ENCODE measurements at regions not wholly inside any gene's neighbourhood (a gene's known extent, or its start where the extent isn't known, plus 50 kb on each side); places are given as distances from the start of the nearest gene placed in this dataset.

- H3K9ac ChIP-seq (ENCODE audit: low read depth, low read length), result no peak overlapping the region
- H3K9me3 ChIP-seq (ENCODE audit: control insufficient read depth, insufficient read depth, low read length), result no peaks in the 10 kb centered on the region
- H3K36me3 ChIP-seq (ENCODE audit: insufficient read depth, low read length), result no peaks in the 10 kb centered on the region
- peaks cover 3% of the 10 kb centered on the region; the same call in 1 of the 2 replicates for H3K4me1 ChIP-seq (ENCODE audit: insufficient read depth, low read length)
Measured at GRCh38 chr4:173696011-173696410, 166.0 kb upstream of the HAND2 start.

GRCh38 chr4:173685831-173686210, 155.8 kb upstream of the HAND2 start:
- no peak overlapping the region for H3K9ac ChIP-seq (ENCODE audit: low read depth, low read length)
- no peaks in the 10 kb centered on the region for H3K4me1 ChIP-seq (ENCODE audit: insufficient read depth, low read length)
- no peaks in the 10 kb centered on the region; the same call in 1 of the 2 replicates for H3K9me3 ChIP-seq (ENCODE audit: control insufficient read depth, insufficient read depth, low read length)
- no peaks in the 10 kb centered on the region for H3K36me3 ChIP-seq (ENCODE audit: insufficient read depth, low read length)

- H3K9ac ChIP-seq (ENCODE audit: low read depth, low read length), result no peak overlapping the region
- H3K9me3 ChIP-seq (ENCODE audit: control insufficient read depth, insufficient read depth, low read length), result no peaks in the 10 kb centered on the region; the same call in 1 of the 2 replicates
- H3K36me3 ChIP-seq (ENCODE audit: insufficient read depth, low read length), result no peaks in the 10 kb centered on the region
- H3K4me1 ChIP-seq (ENCODE audit: insufficient read depth, low read length), result no peaks in the 10 kb centered on the region
Measured at GRCh38 chr4:173685165-173685830, 155.3 kb upstream of the HAND2 start.

GRCh38 chr4:173684223-173684622, 154.2 kb upstream of the HAND2 start:
- Histone ChIP-seq H3K9ac (ENCODE audit: low read depth, low read length) (no peak overlapping the region), H3K9me3 (ENCODE audit: control insufficient read depth, insufficient read depth, low read length) (no peaks in the 10 kb centered on the region; the same call in 1 of the 2 replicates), H3K4me1 (ENCODE audit: insufficient read depth, low read length) (no peaks in the 10 kb centered on the region), H3K36me3 (ENCODE audit: insufficient read depth, low read length) (no peaks in the 10 kb centered on the region)

- Histone ChIP-seq H3K36me3 (ENCODE audit: insufficient read depth, low read length) (no peaks in the 10 kb centered on the region), H3K9me3 (ENCODE audit: control insufficient read depth, insufficient read depth, low read length) (no peaks in the 10 kb centered on the region; the same call in 1 of the 2 replicates), H3K9ac (ENCODE audit: low read depth, low read length) (no peak overlapping the region), H3K4me1 (ENCODE audit: insufficient read depth, low read length) (no peaks in the 10 kb centered on the region)
Measured at GRCh38 chr4:173682609-173683008, 152.6 kb upstream of the HAND2 start.

GRCh38 chr4:173680278-173680677, 150.2 kb upstream of the HAND2 start:
- H3K36me3 ChIP-seq (ENCODE audit: insufficient read depth, low read length), result no peaks in the 10 kb centered on the region
- H3K9me3 ChIP-seq (ENCODE audit: control insufficient read depth, insufficient read depth, low read length), result no peaks in the 10 kb centered on the region
- no peaks in the 10 kb centered on the region for H3K4me1 ChIP-seq (ENCODE audit: insufficient read depth, low read length)
- no peak overlapping the region for H3K9ac ChIP-seq (ENCODE audit: low read depth, low read length)

- Histone ChIP-seq H3K9ac (ENCODE audit: low read depth, low read length) (no peak overlapping the region), H3K4me1 (ENCODE audit: insufficient read depth, low read length) (no peaks in the 10 kb centered on the region), H3K9me3 (ENCODE audit: control insufficient read depth, insufficient read depth, low read length) (no peaks in the 10 kb centered on the region; the same call in 1 of the 2 replicates), H3K36me3 (ENCODE audit: insufficient read depth, low read length) (no peaks in the 10 kb centered on the region)
Measured at GRCh38 chr4:173675446-173675845, 145.4 kb upstream of the HAND2 start.

GRCh38 chr4:173669460-173670179, 139.6 kb upstream of the HAND2 start:
- no peaks in the 10 kb centered on the region for H3K4me1 ChIP-seq (ENCODE audit: insufficient read depth, low read length)
- H3K36me3 ChIP-seq (ENCODE audit: insufficient read depth, low read length), result no peaks in the 10 kb centered on the region
- no peak overlapping the region for H3K9ac ChIP-seq (ENCODE audit: low read depth, low read length)

GRCh38 chr4:173661001-173661400, 131.0 kb upstream of the HAND2 start:
- H3K36me3 ChIP-seq (ENCODE audit: insufficient read depth, low read length), result no peaks in the 10 kb centered on the region
- no peak overlapping the region for H3K9ac ChIP-seq (ENCODE audit: low read depth, low read length)
- no peaks in the 10 kb centered on the region for H3K4me1 ChIP-seq (ENCODE audit: insufficient read depth, low read length)
- no peaks in the 10 kb centered on the region for H3K9me3 ChIP-seq (ENCODE audit: control insufficient read depth, insufficient read depth, low read length)

More at GRCh38 chr4:173669460-173670179, 139.6 kb upstream of the HAND2 start:
- H3K9me3 ChIP-seq (ENCODE audit: control insufficient read depth, insufficient read depth, low read length), result no peaks in the 10 kb centered on the region; the same call in 1 of the 2 replicates

- H3K4me1 ChIP-seq (ENCODE audit: insufficient read depth, low read length), result no peaks in the 10 kb centered on the region
- H3K9me3 ChIP-seq (ENCODE audit: control insufficient read depth, insufficient read depth, low read length), result no peaks in the 10 kb centered on the region
- H3K36me3 ChIP-seq (ENCODE audit: insufficient read depth, low read length), result no peaks in the 10 kb centered on the region
- H3K9ac ChIP-seq (ENCODE audit: low read depth, low read length), result no peak overlapping the region
Measured at GRCh38 chr4:173656898-173657297, 126.9 kb upstream of the HAND2 start.

GRCh38 chr4:173652283-173652931, 122.4 kb upstream of the HAND2 start:
- H3K36me3 ChIP-seq (ENCODE audit: insufficient read depth, low read length), result no peaks in the 10 kb centered on the region
- H3K9ac ChIP-seq (ENCODE audit: low read depth, low read length), result no peak overlapping the region

GRCh38 chr4:173651651-173652282, 121.7 kb upstream of the HAND2 start:
- H3K36me3 ChIP-seq (ENCODE audit: insufficient read depth, low read length), result no peaks in the 10 kb centered on the region
- no peaks in the 10 kb centered on the region for H3K4me1 ChIP-seq (ENCODE audit: insufficient read depth, low read length)
- H3K9me3 ChIP-seq (ENCODE audit: control insufficient read depth, insufficient read depth, low read length), result no peaks in the 10 kb centered on the region
- no peak overlapping the region for H3K9ac ChIP-seq (ENCODE audit: low read depth, low read length)

More at GRCh38 chr4:173652283-173652931, 122.4 kb upstream of the HAND2 start:
- Histone ChIP-seq H3K9me3 (ENCODE audit: control insufficient read depth, insufficient read depth, low read length) (no peaks in the 10 kb centered on the region), H3K4me1 (ENCODE audit: insufficient read depth, low read length) (no peaks in the 10 kb centered on the region)

- H3K9me3 ChIP-seq (ENCODE audit: control insufficient read depth, insufficient read depth, low read length), result no peaks in the 10 kb centered on the region
- H3K4me1 ChIP-seq (ENCODE audit: insufficient read depth, low read length), result no peaks in the 10 kb centered on the region; the same call in 1 of the 2 replicates
- no peaks in the 10 kb centered on the region for H3K36me3 ChIP-seq (ENCODE audit: insufficient read depth, low read length)
- H3K9ac ChIP-seq (ENCODE audit: low read depth, low read length), result no peak overlapping the region
Measured at GRCh38 chr4:173647902-173648301, 117.9 kb upstream of the HAND2 start.

GRCh38 chr4:173642509-173642908, 112.5 kb upstream of the HAND2 start:
- Histone ChIP-seq H3K9me3 (ENCODE audit: control insufficient read depth, insufficient read depth, low read length) (no peaks in the 10 kb centered on the region), H3K9ac (ENCODE audit: low read depth, low read length) (no peak overlapping the region), H3K36me3 (ENCODE audit: insufficient read depth, low read length) (no peaks in the 10 kb centered on the region), H3K4me1 (ENCODE audit: insufficient read depth, low read length) (no peaks in the 10 kb centered on the region; the same call in 1 of the 2 replicates)

Data from ES-I3 (cell line).